ENCODE measurements at regions not wholly inside any gene's neighbourhood (a gene's known extent, or its start where the extent isn't known, plus 50 kb on each side); places are given as distances from the start of the nearest gene placed in this dataset.

GRCh38 chr9:129525656-129526196 is 95.2 kb downstream of the C9orf50 start:
- no peak for TF ChIP-seq POLR2AphosphoS5 (IDR thresholded peaks at IDR 0.05)
- no peak for TF ChIP-seq CTCF (IDR thresholded peaks at IDR 0.05 in 8 of 11, conservative IDR thresholded peaks at IDR 0.05 in 3 of 11)
- TF ChIP-seq POLR2A (IDR thresholded peaks at IDR 0.05), result no peak
- Histone ChIP-seq H3K36me3 (no peaks in the 10 kb centered on the region), H3K9me3 (peaks cover 0 to 10% (median 6%) of the 10 kb centered on the region in 8 donors), H3K27ac (no peak overlapping the region), H3K4me1 (peaks cover 0 to 10% (median 0%) of the 10 kb centered on the region in 6 donors), H3K27me3 (replicated peaks in 1 of 7) (peaks cover 0 to 8% (median 0%) of the 10 kb centered on the region in 7 donors), H3K4me3 (no peak overlapping the region)
- 52 to 85% (median 70%) methylated on average over 3 of the region's 3 CpGs for WGBS, 5 donors
- no peak for DNase-seq
- intact Hi-C loops (cut with DNase I; ENCODE audit: low total_unique reads), result no loop called here

GRCh38 chr9:129524582-129525270 is 96.2 kb downstream of the C9orf50 start:
- no peak for TF ChIP-seq CTCF (IDR thresholded peaks at IDR 0.05 in 8 of 11, conservative IDR thresholded peaks at IDR 0.05 in 3 of 11)
- no peak for TF ChIP-seq POLR2A (IDR thresholded peaks at IDR 0.05)
- no peak for TF ChIP-seq POLR2AphosphoS5 (IDR thresholded peaks at IDR 0.05)
- H3K9me3 ChIP-seq, result peaks cover 0 to 10% (median 6%) of the 10 kb centered on the region in 8 donors
- no peak overlapping the region for H3K4me3 ChIP-seq
- H3K27me3 ChIP-seq (replicated peaks in 1 of 7), result peaks cover 0 to 8% (median 0%) of the 10 kb centered on the region in 7 donors
- peaks cover 0 to 10% (median 0%) of the 10 kb centered on the region in 6 donors for H3K4me1 ChIP-seq
- no peaks in the 10 kb centered on the region for H3K36me3 ChIP-seq
- no peak overlapping the region for H3K27ac ChIP-seq
- intact Hi-C loops (cut with DNase I; ENCODE audit: low total_unique reads), result no loop called here
- no peak for DNase-seq
- 75 to 82% (median 81%) methylated on average over 16 to 17 of the region's 17 CpGs for WGBS, 5 donors

- DNase-seq, result no peak
- no peak overlapping the region for H3K4me3 ChIP-seq
- H3K4me1 ChIP-seq, result peaks cover 0 to 10% (median 0%) of the 10 kb centered on the region in 6 donors
- intact Hi-C loops (cut with DNase I; ENCODE audit: low total_unique reads), result no loop called here
- H3K36me3 ChIP-seq, result no peaks in the 10 kb centered on the region
- WGBS, 5 donors, result 62 to 80% (median 72%) methylated on average over 8 of the region's 8 CpGs
- TF ChIP-seq POLR2AphosphoS5 (IDR thresholded peaks at IDR 0.05) (no peak), CTCF (IDR thresholded peaks at IDR 0.05 in 8 of 11, conservative IDR thresholded peaks at IDR 0.05 in 3 of 11) (no peak), POLR2A (IDR thresholded peaks at IDR 0.05) (no peak)
- peaks cover 0 to 8% (median 0%) of the 10 kb centered on the region in 7 donors for H3K27me3 ChIP-seq (replicated peaks in 1 of 7)
- H3K9me3 ChIP-seq, result peaks cover 0 to 13% (median 7%) of the 10 kb centered on the region in 8 donors
- H3K27ac ChIP-seq, result peak overlapping the region in 1 of 8 donors; percentile 50
Measured at GRCh38 chr9:129523943-129524581, 96.8 kb downstream of the C9orf50 start.

- 34 to 65% (median 37%) methylated on average over 7 of the region's 7 CpGs for WGBS, 5 donors
- Histone ChIP-seq H3K27ac (no peak overlapping the region), H3K9me3 (peaks cover 0 to 21% (median 16%) of the 10 kb centered on the region in 8 donors), H3K27me3 (replicated peaks in 1 of 7) (peaks cover 0 to 13% (median 0%) of the 10 kb centered on the region in 7 donors), H3K4me1 (peaks cover 0 to 10% (median 0%) of the 10 kb centered on the region in 6 donors), H3K4me3 (no peak overlapping the region), H3K36me3 (no peaks in the 10 kb centered on the region)
- no peak for TF ChIP-seq POLR2AphosphoS5 (IDR thresholded peaks at IDR 0.05)
- no peak for TF ChIP-seq CTCF (IDR thresholded peaks at IDR 0.05 in 8 of 11, conservative IDR thresholded peaks at IDR 0.05 in 3 of 11)
- TF ChIP-seq POLR2A (IDR thresholded peaks at IDR 0.05), result no peak
- intact Hi-C loops (cut with DNase I; ENCODE audit: low total_unique reads), result no loop called here
- DNase-seq, result no peak
Measured at GRCh38 chr9:129522351-129522750, 98.5 kb downstream of the C9orf50 start.
